ACC112 (cell line): ENCODE measurements at regions not wholly inside any gene's neighbourhood (a gene's known extent, or its start where the extent isn't known, plus 50 kb on each side); places are given as distances from the start of the nearest gene placed in this dataset.

ENCODE experiments used
- H2AFZ ChIP-seq: fragments of 200-600 bp; sonication (generic); one replicate; pipeline ENCODE4 v1.6.0; 2017; ENCODE audit warnings: antibody characterized with exemption, low read length; ENCODE audit not compliant: unreplicated experiment
- H3K27ac ChIP-seq: fragments of 200-600 bp; sonication (generic); 2 replicates; pipeline ENCODE4 v1.5.1; 2014; ENCODE audit warnings: low read depth, mild to moderate bottlenecking, antibody characterized with exemption, low read length, moderate library complexity
- H3K27me3 ChIP-seq: fragments of 200-600 bp; sonication (generic); 2 replicates; pipeline ENCODE4 v1.6.1; 2014; ENCODE audit warnings: mild to moderate bottlenecking, antibody characterized with exemption, low read length, moderate library complexity, mixed read lengths; ENCODE audit not compliant: insufficient read depth
- H3K36me3 ChIP-seq: fragments of 200-600 bp; sonication (generic); 2 replicates; pipeline ENCODE4 v1.6.1; 2016; ENCODE audit warnings: mild to moderate bottlenecking, antibody characterized with exemption, low read length, moderate library complexity, mixed read lengths; ENCODE audit not compliant: insufficient read depth
- H3K4me1 ChIP-seq: fragments of 200-600 bp; sonication (generic); one replicate; pipeline ENCODE4 v1.6.1; 2016; ENCODE audit warnings: low read length, mixed read lengths; ENCODE audit not compliant: insufficient read depth, unreplicated experiment, control insufficient read depth
- H3K4me3 ChIP-seq: fragments of 200-600 bp; sonication (generic); 2 replicates; pipeline ENCODE4 v1.5.1; 2014; ENCODE audit warnings: mild to moderate bottlenecking, low read depth, low read length
- H3K79me2 ChIP-seq: fragments of 200-600 bp; sonication (generic); one replicate; pipeline ENCODE4 v1.6.0; 2016; ENCODE audit warnings: low read length; ENCODE audit not compliant: control insufficient read depth, unreplicated experiment, insufficient read depth

- Histone ChIP-seq H3K4me3 (no peak overlapping the region), H3K4me1 (peaks cover 16% of the 10 kb centered on the region), H3K36me3 (no peaks in the 10 kb centered on the region), H2AFZ (no peak overlapping the region), H3K79me2 (no peaks in the 10 kb centered on the region), H3K27me3 (no peaks in the 10 kb centered on the region), H3K27ac (no peak overlapping the region)
Observed at GRCh38 chr2:42843131-42843530, 50.7 kb upstream of the HAAO start.

DNA sequence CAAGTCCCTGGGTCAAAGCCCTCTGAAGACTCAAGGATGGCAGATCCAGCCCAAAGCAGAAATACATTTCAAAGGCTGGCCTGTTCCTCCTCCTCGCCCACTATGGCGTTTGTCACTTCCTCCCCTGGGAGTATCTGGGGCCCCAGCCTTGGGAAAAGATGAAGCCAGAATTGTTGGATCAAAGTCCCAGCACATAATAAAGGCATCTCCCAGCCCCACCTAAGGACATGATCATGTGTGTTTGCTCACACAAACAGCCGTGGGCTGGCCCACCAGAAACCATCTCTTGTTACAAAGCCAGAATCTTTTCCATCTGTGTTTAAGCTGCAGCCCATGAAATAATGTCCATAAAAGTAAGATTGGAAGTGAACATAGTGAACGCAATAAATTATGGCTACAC lies 50.1 kb upstream of the HAAO start:
- Histone ChIP-seq H3K4me3 (no peak overlapping the region), H2AFZ (no peak overlapping the region), H3K79me2 (no peaks in the 10 kb centered on the region), H3K27me3 (no peaks in the 10 kb centered on the region), H3K4me1 (peaks cover 16% of the 10 kb centered on the region), H3K36me3 (no peaks in the 10 kb centered on the region), H3K27ac (no peak overlapping the region)
